ENCODE measurements at regions not wholly inside any gene's neighbourhood (a gene's known extent, or its start where the extent isn't known, plus 50 kb on each side); places are given as distances from the start of the nearest gene placed in this dataset.
A peak's percentile ranks its signal among the peaks of the same experiment; 100 is the strongest.

DNA sequence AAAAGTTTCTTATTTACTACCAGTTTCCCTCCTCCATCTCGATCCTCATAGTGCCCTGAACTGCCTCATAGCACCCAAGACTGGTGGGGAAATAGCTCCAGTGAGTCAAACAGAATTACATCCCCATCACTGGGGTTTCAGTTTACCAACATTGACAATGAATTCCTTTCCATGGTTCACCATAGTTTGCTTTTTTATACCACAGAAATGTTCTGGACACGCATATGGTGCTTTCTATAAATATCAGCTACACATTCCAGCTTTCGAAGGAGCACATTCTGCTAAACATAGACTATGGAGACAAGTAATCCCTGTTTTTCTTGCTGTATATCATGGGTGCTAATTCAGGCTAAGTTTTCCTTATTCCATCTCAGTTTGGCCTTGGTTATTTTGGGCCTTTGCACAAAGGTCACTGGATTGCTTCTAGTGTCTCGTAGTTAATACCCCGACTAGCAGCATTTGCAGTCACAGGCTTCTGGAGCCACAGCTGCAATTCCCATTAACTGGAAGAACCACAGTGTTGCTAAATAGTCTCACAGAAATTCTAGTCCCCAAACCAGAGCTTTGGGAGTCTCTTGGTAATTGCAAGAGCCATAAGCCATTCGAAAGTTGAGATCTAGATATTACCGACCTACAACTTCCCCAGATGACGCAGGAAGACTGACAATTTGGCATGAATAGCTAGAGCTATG lies 53.4 kb upstream of the TRPC3 start:
- Mint-ChIP-seq H3K36me3 (ENCODE audit: low read depth) (no peaks in the 10 kb centered on the region), H3K9me3 (no peaks in the 10 kb centered on the region), H3K27me3 (ENCODE audit: low read depth) (no peaks in the 10 kb centered on the region), H3K27ac (no peak overlapping the region), H3K4me1 (no peaks in the 10 kb centered on the region), H3K4me3 (no peak overlapping the region)
- TF ChIP-seq, protein P1, sequence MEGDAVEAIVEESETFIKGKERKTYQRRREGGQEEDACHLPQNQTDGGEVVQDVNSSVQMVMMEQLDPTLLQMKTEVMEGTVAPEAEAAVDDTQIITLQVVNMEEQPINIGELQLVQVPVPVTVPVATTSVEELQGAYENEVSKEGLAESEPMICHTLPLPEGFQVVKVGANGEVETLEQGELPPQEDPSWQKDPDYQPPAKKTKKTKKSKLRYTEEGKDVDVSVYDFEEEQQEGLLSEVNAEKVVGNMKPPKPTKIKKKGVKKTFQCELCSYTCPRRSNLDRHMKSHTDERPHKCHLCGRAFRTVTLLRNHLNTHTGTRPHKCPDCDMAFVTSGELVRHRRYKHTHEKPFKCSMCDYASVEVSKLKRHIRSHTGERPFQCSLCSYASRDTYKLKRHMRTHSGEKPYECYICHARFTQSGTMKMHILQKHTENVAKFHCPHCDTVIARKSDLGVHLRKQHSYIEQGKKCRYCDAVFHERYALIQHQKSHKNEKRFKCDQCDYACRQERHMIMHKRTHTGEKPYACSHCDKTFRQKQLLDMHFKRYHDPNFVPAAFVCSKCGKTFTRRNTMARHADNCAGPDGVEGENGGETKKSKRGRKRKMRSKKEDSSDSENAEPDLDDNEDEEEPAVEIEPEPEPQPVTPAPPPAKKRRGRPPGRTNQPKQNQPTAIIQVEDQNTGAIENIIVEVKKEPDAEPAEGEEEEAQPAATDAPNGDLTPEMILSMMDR (IDR thresholded peaks at IDR 0.05; ENCODE audit: unreplicated experiment in 3 of 3): no peak

DNA sequence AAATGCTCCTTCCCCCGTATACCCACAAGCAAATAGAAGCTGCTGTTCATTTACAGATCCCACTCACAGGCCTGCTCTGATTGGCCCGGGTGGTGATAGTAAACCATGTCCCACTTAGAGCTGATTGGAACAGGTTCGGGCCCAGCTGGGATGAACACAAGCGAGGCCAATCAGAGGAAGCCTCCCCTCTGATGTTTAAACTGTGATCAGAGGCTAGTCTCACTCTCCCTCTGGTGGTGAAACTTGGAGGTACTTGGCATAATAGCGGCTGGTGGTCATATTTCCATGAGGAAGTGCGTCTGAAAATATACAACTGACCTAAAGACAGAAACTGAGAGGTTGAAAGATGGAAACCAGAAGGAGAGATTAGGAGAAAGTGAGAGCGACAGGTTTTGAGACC lies 51.5 kb upstream of the TRPC3 start:
- Mint-ChIP-seq H3K27ac (no peak overlapping the region), H3K9me3 (no peaks in the 10 kb centered on the region)
- TF ChIP-seq, protein P1 (IDR thresholded peaks at IDR 0.05; ENCODE audit: unreplicated experiment in 3 of 3): peak in 1 of 3 experiments; percentile 11

More for the DNA sequence above, 51.5 kb upstream of the TRPC3 start:
- Mint-ChIP-seq H3K4me1 (no peaks in the 10 kb centered on the region), H3K36me3 (ENCODE audit: low read depth) (no peaks in the 10 kb centered on the region), H3K27me3 (ENCODE audit: low read depth) (no peaks in the 10 kb centered on the region), H3K4me3 (no peak overlapping the region)

Data from nephron (organoid).